ENCODE measurements at regions not wholly inside any gene's neighbourhood (a gene's known extent, or its start where the extent isn't known, plus 50 kb on each side); places are given as distances from the start of the nearest gene placed in this dataset.

- TF ChIP-seq EZH2phosphoT487 (IDR thresholded peaks at IDR 0.05; ENCODE audit: insufficient read depth, low read depth) (no peak), EZH2 (IDR thresholded peaks at IDR 0.05; ENCODE audit: insufficient read depth, poor library complexity, severe bottlenecking) (no peak)
Observed at GRCh38 chr21:27068811-27069210, 101.9 kb upstream of the ADAMTS5 start.

Data from GM23248 (cell line).